ENCODE measurements at regions not wholly inside any gene's neighbourhood (a gene's known extent, or its start where the extent isn't known, plus 50 kb on each side); places are given as distances from the start of the nearest gene placed in this dataset.

DNA sequence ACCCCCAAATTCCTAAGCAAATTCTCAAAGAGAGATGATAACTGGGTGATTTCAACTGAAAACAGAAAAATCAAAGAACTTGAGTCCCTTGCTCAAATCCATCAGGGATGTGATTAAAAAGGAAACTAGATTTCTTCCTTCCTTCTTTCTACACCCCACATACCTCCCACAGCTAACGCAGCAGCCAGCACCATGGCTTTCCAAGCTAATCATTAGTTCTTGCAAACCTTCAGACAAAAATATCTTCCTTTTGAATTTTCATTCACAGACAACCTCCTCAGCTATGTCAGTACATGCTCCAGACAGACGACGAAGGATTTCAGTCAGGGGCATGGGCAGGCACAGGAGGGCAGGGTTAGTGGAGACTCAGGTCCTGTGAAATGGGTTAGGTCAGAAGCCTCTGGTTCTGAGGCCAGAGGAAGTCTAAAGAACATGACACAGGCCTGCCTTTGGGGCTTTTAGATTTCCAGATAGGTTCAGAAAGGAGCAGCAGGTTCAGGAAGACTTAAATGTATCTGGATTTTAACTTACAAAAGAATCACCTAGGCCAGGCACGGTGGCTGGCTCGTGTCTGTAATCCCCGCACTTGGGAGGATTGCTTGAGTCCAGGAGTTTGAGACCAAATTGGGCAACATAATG lies 173.7 kb upstream of the NFIB start:
- no peak for TF ChIP-seq POLR2A (IDR thresholded peaks at IDR 0.05)
- TF ChIP-seq, protein P1, sequence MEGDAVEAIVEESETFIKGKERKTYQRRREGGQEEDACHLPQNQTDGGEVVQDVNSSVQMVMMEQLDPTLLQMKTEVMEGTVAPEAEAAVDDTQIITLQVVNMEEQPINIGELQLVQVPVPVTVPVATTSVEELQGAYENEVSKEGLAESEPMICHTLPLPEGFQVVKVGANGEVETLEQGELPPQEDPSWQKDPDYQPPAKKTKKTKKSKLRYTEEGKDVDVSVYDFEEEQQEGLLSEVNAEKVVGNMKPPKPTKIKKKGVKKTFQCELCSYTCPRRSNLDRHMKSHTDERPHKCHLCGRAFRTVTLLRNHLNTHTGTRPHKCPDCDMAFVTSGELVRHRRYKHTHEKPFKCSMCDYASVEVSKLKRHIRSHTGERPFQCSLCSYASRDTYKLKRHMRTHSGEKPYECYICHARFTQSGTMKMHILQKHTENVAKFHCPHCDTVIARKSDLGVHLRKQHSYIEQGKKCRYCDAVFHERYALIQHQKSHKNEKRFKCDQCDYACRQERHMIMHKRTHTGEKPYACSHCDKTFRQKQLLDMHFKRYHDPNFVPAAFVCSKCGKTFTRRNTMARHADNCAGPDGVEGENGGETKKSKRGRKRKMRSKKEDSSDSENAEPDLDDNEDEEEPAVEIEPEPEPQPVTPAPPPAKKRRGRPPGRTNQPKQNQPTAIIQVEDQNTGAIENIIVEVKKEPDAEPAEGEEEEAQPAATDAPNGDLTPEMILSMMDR (IDR thresholded peaks at IDR 0.05): no peak
- 90 to 95% methylated on average over 6 of the region's 6 CpGs for WGBS, 2 donors
- intact Hi-C loops (cut with DNase I; ENCODE audit: low total_unique reads): no loop called here
- H3K4me3 ChIP-seq (ENCODE audit: low read depth, poor library complexity, severe bottlenecking): no peak overlapping the region
- DNase-seq (ENCODE audit: low spot score in 2 of 2): no peak

DNA sequence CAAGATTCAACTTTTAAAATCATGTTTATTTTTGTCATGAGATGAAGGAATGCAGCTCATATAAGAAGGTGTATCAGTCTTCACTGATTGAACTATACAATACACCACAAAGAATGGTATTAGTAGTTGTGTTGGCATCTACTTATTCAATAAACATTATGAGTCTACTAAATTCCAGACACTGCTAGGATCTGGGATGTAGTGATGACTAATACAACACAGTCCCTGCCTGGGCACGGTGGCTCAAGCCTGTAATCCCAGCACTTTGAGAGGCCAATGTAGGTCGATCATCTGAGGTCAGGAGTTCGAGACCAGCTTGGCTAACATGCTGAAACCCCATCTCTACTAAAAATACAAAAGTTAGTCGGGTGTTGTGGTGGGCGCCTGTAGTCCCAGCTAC lies 171.4 kb upstream of the NFIB start:
- no peak for DNase-seq (ENCODE audit: low spot score in 2 of 2)
- WGBS, 2 donors: 88 to 89% methylated on average over 5 of the region's 5 CpGs
- H3K4me3 ChIP-seq (ENCODE audit: low read depth, poor library complexity, severe bottlenecking): no peak overlapping the region
- no peak for TF ChIP-seq POLR2A (IDR thresholded peaks at IDR 0.05)
- TF ChIP-seq, protein P1 (IDR thresholded peaks at IDR 0.05): no peak
- intact Hi-C loops (cut with DNase I; ENCODE audit: low total_unique reads): no loop called here

DNA sequence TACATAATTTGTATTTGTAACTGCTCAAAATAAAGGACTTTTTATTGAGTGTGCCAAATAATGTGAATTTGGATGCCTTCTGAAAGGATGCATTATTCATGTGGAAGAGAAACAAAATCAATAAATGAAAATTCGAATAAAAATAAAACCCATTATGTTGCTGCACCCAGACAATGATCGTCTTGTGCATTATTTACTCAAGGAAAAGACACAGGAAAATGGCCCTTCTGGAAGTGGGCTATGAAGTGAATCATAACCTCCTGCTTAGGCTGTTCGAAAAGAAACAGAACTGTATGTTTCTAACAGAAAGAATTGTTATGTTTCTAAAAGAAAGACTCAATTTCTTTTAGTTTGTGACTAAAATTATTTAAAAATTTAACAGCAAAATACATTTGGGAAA lies 168.9 kb upstream of the NFIB start:
- WGBS, 2 donors: 72 to 76% methylated on average over 3 of the region's 3 CpGs
- no peak overlapping the region for H3K4me3 ChIP-seq (ENCODE audit: low read depth, poor library complexity, severe bottlenecking)
- DNase-seq (ENCODE audit: low spot score in 2 of 2): no peak
- no peak for TF ChIP-seq POLR2A (IDR thresholded peaks at IDR 0.05)
- TF ChIP-seq, protein P1 (IDR thresholded peaks at IDR 0.05): no peak
- intact Hi-C loops (cut with DNase I; ENCODE audit: low total_unique reads): no loop called here

DNA sequence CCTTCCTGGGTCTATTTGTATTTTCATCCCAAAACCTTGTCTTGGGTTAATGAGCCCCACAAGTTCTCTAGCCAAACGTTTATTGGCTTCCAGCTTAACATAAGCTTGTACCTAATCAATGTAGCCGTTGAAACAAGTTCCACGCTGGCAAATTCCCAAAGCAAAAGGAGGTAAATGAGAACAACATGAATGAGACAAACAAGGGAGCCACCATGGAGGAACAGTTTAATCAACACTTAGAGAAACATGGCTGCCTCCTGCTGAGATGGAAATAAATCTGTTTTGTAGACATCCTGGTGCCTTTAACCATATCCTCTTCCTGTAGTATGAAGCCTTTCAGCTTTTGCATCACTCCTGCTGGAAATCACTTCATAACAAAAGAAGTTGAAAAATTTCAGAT lies 166.6 kb upstream of the NFIB start:
- no peak overlapping the region for H3K4me3 ChIP-seq (ENCODE audit: low read depth, poor library complexity, severe bottlenecking)
- intact Hi-C loops (cut with DNase I; ENCODE audit: low total_unique reads): no loop called here
- TF ChIP-seq, protein P1 (IDR thresholded peaks at IDR 0.05): no peak
- TF ChIP-seq POLR2A (IDR thresholded peaks at IDR 0.05): no peak
- WGBS, 2 donors: 26 to 37% methylated on average over 3 of the region's 3 CpGs
- no peak for DNase-seq (ENCODE audit: low spot score in 2 of 2)

DNA sequence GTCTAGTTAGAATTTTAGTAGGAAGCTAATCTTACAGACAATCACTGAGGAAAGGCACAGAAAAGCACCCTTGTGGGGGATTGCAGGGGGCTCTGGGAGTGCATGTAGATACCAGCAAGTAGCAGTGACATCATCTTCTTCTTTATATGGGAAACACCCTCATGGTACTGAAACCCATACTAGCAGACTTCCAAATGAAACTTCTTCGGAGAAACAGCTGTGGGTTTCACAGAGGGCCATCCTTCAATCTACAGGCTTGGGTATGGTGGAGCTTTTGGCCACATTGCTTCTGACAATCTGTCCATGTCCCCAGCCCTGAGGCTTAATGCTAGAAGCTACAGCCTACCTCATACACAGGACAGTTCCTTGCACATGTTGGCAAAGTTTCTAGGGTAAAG lies 165.2 kb upstream of the NFIB start:
- no peak for DNase-seq (ENCODE audit: low spot score in 2 of 2)
- TF ChIP-seq, protein P1 (IDR thresholded peaks at IDR 0.05): no peak
- TF ChIP-seq POLR2A (IDR thresholded peaks at IDR 0.05): no peak
- H3K4me3 ChIP-seq (ENCODE audit: low read depth, poor library complexity, severe bottlenecking): no peak overlapping the region
- WGBS, 2 donors: 94% methylated on average over 1 of the region's 1 CpG
- intact Hi-C loops (cut with DNase I; ENCODE audit: low total_unique reads): no loop called here

Measured in lower leg skin (tissue), 4 donors.